ENCODE measurements at regions not wholly inside any gene's neighbourhood (a gene's known extent, or its start where the extent isn't known, plus 50 kb on each side); places are given as distances from the start of the nearest gene placed in this dataset.

- Histone ChIP-seq H3K27me3 (replicated peaks; ENCODE audit: control insufficient read depth, insufficient read depth, low read length, poor library complexity, severe bottlenecking) (no peaks in the 10 kb centered on the region), H3K36me3 (ENCODE audit: control insufficient read depth, insufficient read depth, low read length) (no peaks in the 10 kb centered on the region), H3K27ac (ENCODE audit: insufficient read depth, low read length, poor library complexity, severe bottlenecking) (no peak overlapping the region), H3K4me1 (ENCODE audit: control insufficient read depth, insufficient read depth, low read length, poor library complexity, severe bottlenecking) (no peaks in the 10 kb centered on the region), H3K9me3 (ENCODE audit: control insufficient read depth, low read length) (no peaks in the 10 kb centered on the region), H3K4me3 (ENCODE audit: insufficient read depth, low read depth, low read length, poor library complexity, severe bottlenecking) (no peak overlapping the region)
- no peak for DNase-seq
These were observed 119.2 kb upstream of the SCAF11 start for GRCh38 chr12:46109343-46110222.

GRCh38 chr12:46108721-46109120, 118.3 kb upstream of the SCAF11 start:
- no peaks in the 10 kb centered on the region for H3K9me3 ChIP-seq (ENCODE audit: control insufficient read depth, low read length)
- no peak overlapping the region for H3K27ac ChIP-seq (ENCODE audit: insufficient read depth, low read length, poor library complexity, severe bottlenecking)
- no peak for DNase-seq
- H3K4me3 ChIP-seq (ENCODE audit: insufficient read depth, low read depth, low read length, poor library complexity, severe bottlenecking), result no peak overlapping the region
- H3K36me3 ChIP-seq (ENCODE audit: control insufficient read depth, insufficient read depth, low read length), result no peaks in the 10 kb centered on the region
- H3K4me1 ChIP-seq (ENCODE audit: control insufficient read depth, insufficient read depth, low read length, poor library complexity, severe bottlenecking), result no peaks in the 10 kb centered on the region
- no peaks in the 10 kb centered on the region for H3K27me3 ChIP-seq (replicated peaks; ENCODE audit: control insufficient read depth, insufficient read depth, low read length, poor library complexity, severe bottlenecking)

GRCh38 chr12:46107591-46107990, 117.2 kb upstream of the SCAF11 start:
- no peaks in the 10 kb centered on the region for H3K27me3 ChIP-seq (replicated peaks; ENCODE audit: control insufficient read depth, insufficient read depth, low read length, poor library complexity, severe bottlenecking)
- no peaks in the 10 kb centered on the region for H3K4me1 ChIP-seq (ENCODE audit: control insufficient read depth, insufficient read depth, low read length, poor library complexity, severe bottlenecking)
- no peaks in the 10 kb centered on the region for H3K9me3 ChIP-seq (ENCODE audit: control insufficient read depth, low read length)
- no peak overlapping the region for H3K4me3 ChIP-seq (ENCODE audit: insufficient read depth, low read depth, low read length, poor library complexity, severe bottlenecking)
- H3K27ac ChIP-seq (ENCODE audit: insufficient read depth, low read length, poor library complexity, severe bottlenecking), result no peak overlapping the region
- no peak for DNase-seq
- no peaks in the 10 kb centered on the region for H3K36me3 ChIP-seq (ENCODE audit: control insufficient read depth, insufficient read depth, low read length)

DNA sequence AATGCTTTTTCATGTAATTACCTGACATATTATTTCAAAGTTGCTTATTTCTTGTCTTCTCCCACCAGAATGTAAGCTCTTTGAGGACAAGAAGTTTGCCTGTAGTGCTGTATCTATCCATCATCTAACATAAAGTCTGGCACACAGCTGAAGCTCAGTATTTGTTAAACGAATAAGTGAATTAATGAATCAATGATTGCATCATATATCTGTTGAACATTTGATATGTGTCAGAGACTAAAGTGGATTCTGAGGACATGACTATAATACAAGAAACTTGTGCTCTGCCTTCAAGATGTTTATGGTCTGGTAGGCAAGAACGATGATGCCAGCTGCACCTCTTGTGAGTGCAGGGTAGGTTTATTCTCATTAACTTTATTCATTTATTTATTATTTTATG, 115.4 kb upstream of the SCAF11 start:
- Histone ChIP-seq H3K4me3 (ENCODE audit: insufficient read depth, low read depth, low read length, poor library complexity, severe bottlenecking) (no peak overlapping the region), H3K4me1 (ENCODE audit: control insufficient read depth, insufficient read depth, low read length, poor library complexity, severe bottlenecking) (no peaks in the 10 kb centered on the region), H3K27ac (ENCODE audit: insufficient read depth, low read length, poor library complexity, severe bottlenecking) (no peak overlapping the region), H3K36me3 (ENCODE audit: control insufficient read depth, insufficient read depth, low read length) (no peaks in the 10 kb centered on the region), H3K9me3 (ENCODE audit: control insufficient read depth, low read length) (no peaks in the 10 kb centered on the region), H3K27me3 (replicated peaks; ENCODE audit: control insufficient read depth, insufficient read depth, low read length, poor library complexity, severe bottlenecking) (no peaks in the 10 kb centered on the region)
- DNase-seq, result no peak

DNA sequence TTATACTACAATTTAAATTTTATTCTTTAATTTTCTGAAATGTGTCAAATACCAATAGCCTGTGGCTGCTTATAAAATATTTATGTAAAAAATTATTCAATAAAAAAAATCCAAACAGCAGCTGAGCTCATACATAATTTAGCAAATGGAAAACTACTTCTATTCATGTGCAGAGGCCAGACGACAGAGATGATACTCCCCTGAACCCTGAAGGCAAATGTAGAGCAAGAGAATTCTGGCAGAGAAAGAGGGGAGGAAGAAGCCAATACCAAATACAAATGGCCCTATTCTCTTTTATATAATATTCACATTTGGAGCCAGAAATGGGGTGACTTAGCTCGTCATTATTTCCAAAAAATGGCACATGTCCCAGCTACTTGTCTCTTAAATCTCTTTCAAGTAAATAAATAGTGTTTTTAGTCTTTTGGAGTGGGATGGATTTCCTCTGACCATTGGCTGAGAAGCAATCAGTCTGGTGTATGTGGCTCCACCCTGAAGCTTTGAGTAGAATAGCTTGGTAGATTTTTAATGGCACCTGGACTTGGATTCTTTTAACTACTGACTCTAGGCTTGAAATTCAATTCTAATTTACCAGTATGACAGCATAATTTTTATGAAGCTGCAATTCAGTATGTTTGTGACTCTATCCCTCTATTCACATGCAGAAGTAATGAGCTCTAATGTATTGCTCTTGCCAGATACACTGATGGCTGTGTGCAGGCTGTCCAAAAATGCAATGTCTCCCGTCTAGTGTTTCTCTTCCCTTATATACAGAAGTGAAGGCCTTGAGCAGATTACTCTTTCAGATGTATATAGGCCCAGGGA, 113.4 kb upstream of the SCAF11 start:
- H3K9me3 ChIP-seq (ENCODE audit: control insufficient read depth, low read length), result no peaks in the 10 kb centered on the region
- H3K27ac ChIP-seq (ENCODE audit: insufficient read depth, low read length, poor library complexity, severe bottlenecking), result no peak overlapping the region
- H3K27me3 ChIP-seq (replicated peaks; ENCODE audit: control insufficient read depth, insufficient read depth, low read length, poor library complexity, severe bottlenecking), result no peaks in the 10 kb centered on the region
- no peak overlapping the region for H3K4me3 ChIP-seq (ENCODE audit: insufficient read depth, low read depth, low read length, poor library complexity, severe bottlenecking)
- H3K36me3 ChIP-seq (ENCODE audit: control insufficient read depth, insufficient read depth, low read length), result no peaks in the 10 kb centered on the region
- DNase-seq, result no peak
- H3K4me1 ChIP-seq (ENCODE audit: control insufficient read depth, insufficient read depth, low read length, poor library complexity, severe bottlenecking), result no peaks in the 10 kb centered on the region

- no peak overlapping the region for H3K4me3 ChIP-seq (ENCODE audit: insufficient read depth, low read depth, low read length, poor library complexity, severe bottlenecking)
- DNase-seq, result no peak
- H3K4me1 ChIP-seq (ENCODE audit: control insufficient read depth, insufficient read depth, low read length, poor library complexity, severe bottlenecking), result no peaks in the 10 kb centered on the region
- no peaks in the 10 kb centered on the region for H3K36me3 ChIP-seq (ENCODE audit: control insufficient read depth, insufficient read depth, low read length)
- H3K27me3 ChIP-seq (replicated peaks; ENCODE audit: control insufficient read depth, insufficient read depth, low read length, poor library complexity, severe bottlenecking), result no peaks in the 10 kb centered on the region
- H3K27ac ChIP-seq (ENCODE audit: insufficient read depth, low read length, poor library complexity, severe bottlenecking), result no peak overlapping the region
- no peaks in the 10 kb centered on the region for H3K9me3 ChIP-seq (ENCODE audit: control insufficient read depth, low read length)
These were observed 111.1 kb upstream of the SCAF11 start for GRCh38 chr12:46101485-46101869.

GRCh38 chr12:46100551-46101484, 110.4 kb upstream of the SCAF11 start:
- Histone ChIP-seq H3K36me3 (ENCODE audit: control insufficient read depth, insufficient read depth, low read length) (no peaks in the 10 kb centered on the region), H3K4me1 (ENCODE audit: control insufficient read depth, insufficient read depth, low read length, poor library complexity, severe bottlenecking) (no peaks in the 10 kb centered on the region), H3K4me3 (ENCODE audit: insufficient read depth, low read depth, low read length, poor library complexity, severe bottlenecking) (no peak overlapping the region), H3K27me3 (replicated peaks; ENCODE audit: control insufficient read depth, insufficient read depth, low read length, poor library complexity, severe bottlenecking) (no peaks in the 10 kb centered on the region), H3K27ac (ENCODE audit: insufficient read depth, low read length, poor library complexity, severe bottlenecking) (no peak overlapping the region), H3K9me3 (ENCODE audit: control insufficient read depth, low read length) (no peaks in the 10 kb centered on the region)
- DNase-seq, result no peak

DNA sequence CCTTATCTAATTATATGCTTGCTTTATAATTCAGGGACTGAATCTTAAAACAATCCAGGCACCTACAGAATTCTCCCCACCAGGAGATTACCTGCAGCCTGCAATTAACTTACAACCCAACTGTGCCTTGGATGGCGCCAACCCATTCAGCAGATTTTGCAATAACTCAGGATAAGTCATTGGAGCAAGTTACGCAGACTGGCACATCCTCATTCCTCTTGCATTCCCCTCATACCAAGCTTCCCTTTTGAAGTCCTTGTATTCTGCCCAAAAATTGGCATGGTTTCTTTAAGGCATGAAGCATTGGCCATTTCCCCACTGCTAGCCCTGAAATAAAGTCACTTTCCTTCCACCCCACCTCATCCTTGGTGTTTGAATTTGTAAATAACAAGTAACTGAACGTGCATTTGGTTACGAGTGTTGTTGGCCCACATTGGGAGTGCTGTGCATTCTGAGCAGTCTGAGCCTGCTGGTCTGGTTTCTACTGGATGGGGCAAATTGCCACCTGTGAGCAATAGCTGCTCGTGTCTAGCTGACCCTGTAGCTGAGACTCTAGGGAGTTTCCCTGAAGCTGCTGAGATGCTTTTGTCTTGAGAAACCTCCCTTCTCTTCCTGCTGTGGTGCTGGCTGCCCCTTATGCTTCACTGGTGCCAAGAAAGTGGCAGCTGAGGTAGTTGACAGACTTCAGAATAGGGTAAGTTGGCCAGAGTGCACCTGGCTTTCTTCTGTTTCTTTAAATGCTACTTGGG, 99.2 kb upstream of the SCAF11 start:
- H3K36me3 ChIP-seq (ENCODE audit: control insufficient read depth, insufficient read depth, low read length), result no peaks in the 10 kb centered on the region
- H3K27me3 ChIP-seq (replicated peaks; ENCODE audit: control insufficient read depth, insufficient read depth, low read length, poor library complexity, severe bottlenecking), result peaks cover 5% of the 10 kb centered on the region
- no peak overlapping the region for H3K27ac ChIP-seq (ENCODE audit: insufficient read depth, low read length, poor library complexity, severe bottlenecking)
- no peaks in the 10 kb centered on the region for H3K9me3 ChIP-seq (ENCODE audit: control insufficient read depth, low read length)
- DNase-seq, result no peak
- H3K4me3 ChIP-seq (ENCODE audit: insufficient read depth, low read depth, low read length, poor library complexity, severe bottlenecking), result no peak overlapping the region
- no peaks in the 10 kb centered on the region for H3K4me1 ChIP-seq (ENCODE audit: control insufficient read depth, insufficient read depth, low read length, poor library complexity, severe bottlenecking)

DNA sequence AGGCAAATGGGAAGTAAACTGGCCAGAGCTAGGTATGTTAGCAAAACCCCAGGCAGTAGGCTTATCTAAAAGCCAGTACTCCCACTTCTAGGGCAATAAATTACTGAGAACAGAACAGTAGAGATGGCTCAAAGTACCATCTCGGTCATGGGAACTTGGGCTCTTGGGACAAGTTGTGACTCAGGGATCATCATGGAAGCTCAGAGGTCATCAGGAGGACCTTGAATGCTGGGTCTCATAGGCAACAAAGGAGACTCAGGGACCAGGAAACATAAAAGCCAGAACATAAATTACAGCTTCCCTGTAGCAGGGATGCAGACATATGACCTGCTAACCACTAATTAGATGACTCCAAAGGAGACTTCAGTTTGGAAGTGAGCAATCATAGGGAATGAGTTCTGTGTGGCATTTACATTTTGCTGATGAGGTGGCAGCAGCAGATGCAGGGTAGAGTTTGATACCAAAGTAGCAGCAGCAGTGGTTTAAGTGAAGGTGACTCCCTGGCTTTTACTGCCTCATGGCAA, 97.6 kb upstream of the SCAF11 start:
- Histone ChIP-seq H3K27ac (ENCODE audit: insufficient read depth, low read length, poor library complexity, severe bottlenecking) (no peak overlapping the region), H3K9me3 (ENCODE audit: control insufficient read depth, low read length) (no peaks in the 10 kb centered on the region), H3K36me3 (ENCODE audit: control insufficient read depth, insufficient read depth, low read length) (no peaks in the 10 kb centered on the region), H3K4me1 (ENCODE audit: control insufficient read depth, insufficient read depth, low read length, poor library complexity, severe bottlenecking) (no peaks in the 10 kb centered on the region), H3K4me3 (ENCODE audit: insufficient read depth, low read depth, low read length, poor library complexity, severe bottlenecking) (no peak overlapping the region), H3K27me3 (replicated peaks; ENCODE audit: control insufficient read depth, insufficient read depth, low read length, poor library complexity, severe bottlenecking) (no peaks in the 10 kb centered on the region)
- no peak for DNase-seq
